H54 (cell line): ENCODE measurements at regions not wholly inside any gene's neighbourhood (a gene's known extent, or its start where the extent isn't known, plus 50 kb on each side); places are given as distances from the start of the nearest gene placed in this dataset.

Experiments used
- DNase-seq: peaks from one replicate; pipeline ENCODE4 v3.0.0; 2011; ENCODE audit warnings: low spot score, mixed read lengths; ENCODE audit not compliant: insufficient read length
- FAIRE-seq: peaks from 3 replicates; lab custom pipeline; 2011; peaks lifted over from hg19 to GRCh38; lab: Jason Lieb, UNC
- POLR2A ChIP-seq: IDR thresholded peaks from 2 replicates; pipeline ENCODE4 v1.6.1; 2011; ENCODE audit warnings: low read depth, mild to moderate bottlenecking, low read length

GRCh38 chr22:48082284-48082683 is 1319.8 kb downstream of the TBC1D22A start:
- DNase-seq (no peak), FAIRE-seq (no peak)
- TF ChIP-seq POLR2A = no peak

GRCh38 chr22:48081281-48081680 is 1318.8 kb downstream of the TBC1D22A start:
- FAIRE-seq (no peak), DNase-seq (no peak)
- no peak for TF ChIP-seq POLR2A

- DNase-seq = no peak
- no peak for FAIRE-seq
- TF ChIP-seq POLR2A = no peak
Observed at GRCh38 chr22:48080316-48081165, 1318.1 kb downstream of the TBC1D22A start.

GRCh38 chr22:48079505-48080290 is 1317.2 kb downstream of the TBC1D22A start:
- FAIRE-seq = no peak
- no peak for DNase-seq
- no peak for TF ChIP-seq POLR2A

GRCh38 chr22:48078825-48079224 is 1316.4 kb downstream of the TBC1D22A start:
- DNase-seq (no peak), FAIRE-seq (no peak)
- TF ChIP-seq POLR2A = no peak

- TF ChIP-seq POLR2A = no peak
- FAIRE-seq = no peak
Observed at GRCh38 chr22:48077699-48078098, 1315.2 kb downstream of the TBC1D22A start.

GRCh38 chr22:48076008-48076407 is 1313.6 kb downstream of the TBC1D22A start:
- DNase-seq (no peak), FAIRE-seq (no peak)
- no peak for TF ChIP-seq POLR2A

More at GRCh38 chr22:48077699-48078098, 1315.2 kb downstream of the TBC1D22A start:
- DNase-seq = no peak

GRCh38 chr22:48075604-48076003 is 1313.2 kb downstream of the TBC1D22A start:
- FAIRE-seq (no peak), DNase-seq (no peak)
- TF ChIP-seq POLR2A = no peak

GRCh38 chr22:48072777-48073176 is 1310.3 kb downstream of the TBC1D22A start:
- FAIRE-seq (no peak), DNase-seq (no peak)
- TF ChIP-seq POLR2A = no peak

- DNase-seq (no peak), FAIRE-seq (no peak)
- no peak for TF ChIP-seq POLR2A
Observed at GRCh38 chr22:48071828-48072227, 1309.4 kb downstream of the TBC1D22A start.

- no peak for FAIRE-seq
- no peak for TF ChIP-seq POLR2A
- no peak for DNase-seq
Observed at GRCh38 chr22:48071305-48071704, 1308.9 kb downstream of the TBC1D22A start.

GRCh38 chr22:48070760-48071159 is 1308.3 kb downstream of the TBC1D22A start:
- no peak for FAIRE-seq
- DNase-seq = no peak

GRCh38 chr22:48070083-48070482 is 1307.6 kb downstream of the TBC1D22A start:
- no peak for FAIRE-seq
- TF ChIP-seq POLR2A = no peak
- no peak for DNase-seq

More at GRCh38 chr22:48070760-48071159, 1308.3 kb downstream of the TBC1D22A start:
- TF ChIP-seq POLR2A = no peak

- no peak for FAIRE-seq
- TF ChIP-seq POLR2A = no peak
- DNase-seq = no peak
Observed at GRCh38 chr22:48069256-48069655, 1306.8 kb downstream of the TBC1D22A start.
